H1 (cell line): ENCODE measurements at regions not wholly inside any gene's neighbourhood (a gene's known extent, or its start where the extent isn't known, plus 50 kb on each side); places are given as distances from the start of the nearest gene placed in this dataset.

Experiments used
- CTCF ChIA-PET: fragments of 300-600 bp; sonication (Branson Sonifier 250); formaldehyde crosslinking; loops from one replicate; lab custom pipeline; 2021; ENCODE audit not compliant: partially characterized antibody; lab: Charles Lee
- POLR2A ChIA-PET: fragments of 300-600 bp; sonication (Branson Sonifier 250); formaldehyde crosslinking; loops from one replicate; lab custom pipeline; 2021; ENCODE audit warnings: inconsistent platforms; ENCODE audit not compliant: partially characterized antibody; lab: Charles Lee
- DNase-seq, 2 experiments: peaks; one replicate each; pipeline versions ENCODE4 v3.0.0 to v3.0.0-alpha.2; 2010 to 2022; ENCODE audit warnings: low spot score in 2 of 2, low read depth in 1 of 2, mixed read lengths in 1 of 2
- FAIRE-seq: peaks from 2 replicates; lab custom pipeline; 2011; peaks lifted over from hg19 to GRCh38; lab: Jason Lieb, UNC
- H2AFZ ChIP-seq: 2 replicates; pipeline ENCODE4 v1.8.1; 2012; ENCODE audit warnings: low read length, inconsistent platforms
- H2AK5ac ChIP-seq: 2 replicates; pipeline ENCODE4 v1.6.1; 2013; ENCODE audit warnings: low read depth, low read length
- H2BK120ac ChIP-seq: replicated peaks from 2 replicates; pipeline ENCODE3; 2013; ENCODE audit warnings: low read depth, low read length, inconsistent platforms
- H2BK12ac ChIP-seq: 2 replicates; pipeline ENCODE4 v1.6.1; 2013; ENCODE audit warnings: low read depth, low read length
- H2BK15ac ChIP-seq: 2 replicates; pipeline ENCODE4 v1.6.1; 2013; ENCODE audit warnings: low read length
- H2BK20ac ChIP-seq: 2 replicates; pipeline ENCODE4 v1.6.1; 2013; ENCODE audit warnings: low read length
- H2BK5ac ChIP-seq: 2 replicates; pipeline ENCODE4 v1.6.1; 2013; ENCODE audit warnings: low read depth, low read length
- H3K14ac ChIP-seq: 2 replicates; pipeline ENCODE4 v1.6.1; 2013; ENCODE audit warnings: inconsistent platforms; ENCODE audit not compliant: insufficient read length
- H3K18ac ChIP-seq: 2 replicates; pipeline ENCODE4 v1.6.1; 2013; ENCODE audit warnings: low read length; ENCODE audit errors: extremely low read depth
- H3K23ac ChIP-seq: 2 replicates; pipeline ENCODE4 v1.6.1; 2013; ENCODE audit warnings: inconsistent platforms; ENCODE audit not compliant: insufficient read length
- H3K23me2 ChIP-seq: 2 replicates; pipeline ENCODE4 v1.6.1; 2013; ENCODE audit warnings: low read depth, low read length
- H3K27ac ChIP-seq: 2 replicates; pipeline ENCODE4 v1.6.1; 2011; ENCODE audit warnings: low read depth, low read length, inconsistent platforms
- H3K27me3 ChIP-seq, 4 experiments: replicated peaks in 1 of 4; 1 replicate in 1 of 4; 2 replicates in 3 of 4; pipeline versions ENCODE4 v1.6.1 to v1.8.1; 2011 to 2013; ENCODE audit warnings: low read length in 3 of 4, mild to moderate bottlenecking in 3 of 4, inconsistent platforms in 2 of 4, mixed read lengths in 2 of 4, moderate library complexity in 1 of 4; ENCODE audit not compliant: control insufficient read depth in 3 of 4, insufficient read depth in 3 of 4; ENCODE audit errors: extremely low read depth in 1 of 4
- H3K36me3 ChIP-seq, 4 experiments: 2 replicates each; pipeline versions ENCODE4 v1.6.1 to v1.8.1; 2011 to 2013; ENCODE audit warnings: mild to moderate bottlenecking in 4 of 4, low read length in 3 of 4, moderate library complexity in 2 of 4, control low read depth in 1 of 4, inconsistent platforms in 1 of 4; ENCODE audit not compliant: insufficient read depth in 4 of 4, control insufficient read depth in 2 of 4
- H3K4ac ChIP-seq: replicated peaks from 2 replicates; pipeline ENCODE3; 2013; ENCODE audit warnings: low read length, low read depth, mixed read lengths, inconsistent platforms; ENCODE audit not compliant: insufficient read length
- H3K4me1 ChIP-seq, 4 experiments: replicated peaks in 1 of 4; 1 replicate in 1 of 4; 2 replicates in 3 of 4; pipeline versions ENCODE4 v1.6.1 to v1.8.1; 2011 to 2013; ENCODE audit warnings: low read length in 3 of 4, inconsistent platforms in 2 of 4, mixed read lengths in 1 of 4; ENCODE audit not compliant: insufficient read depth in 4 of 4, control insufficient read depth in 3 of 4
- H3K4me2 ChIP-seq, 2 experiments: 2 replicates each; pipeline versions ENCODE4 v1.6.1 to v1.8.1; 2011 to 2013; ENCODE audit warnings: low read depth in 2 of 2, low read length in 2 of 2, control low read depth in 1 of 2, inconsistent platforms in 1 of 2, mild to moderate bottlenecking in 1 of 2; ENCODE audit not compliant: insufficient read depth in 1 of 2
- H3K4me3 ChIP-seq, 4 experiments: fragments of 200-600, 300-600 bp in 1 of 4; sonication (generic), shearing (Covaris generic), sonication (Bioruptor Twin) in 1 of 4; 2 replicates each; pipeline versions ENCODE4 v1.5.1 to v1.8.1; 2011 to 2016; ENCODE audit warnings: low read length in 4 of 4, low read depth in 3 of 4, control low read depth in 2 of 4, inconsistent platforms in 2 of 4, mild to moderate bottlenecking in 2 of 4, mixed read lengths in 1 of 4, moderate library complexity in 1 of 4; ENCODE audit not compliant: insufficient read depth in 2 of 4; ENCODE audit errors: extremely low read depth in 1 of 4
- H3K56ac ChIP-seq: replicated peaks from 2 replicates; pipeline ENCODE3; 2013; ENCODE audit warnings: low read depth, mild to moderate bottlenecking, mixed read lengths, low read length, inconsistent platforms; ENCODE audit not compliant: insufficient read length
- H3K79me1 ChIP-seq: 2 replicates; pipeline ENCODE4 v1.6.1; 2013; ENCODE audit warnings: low read depth, low read length, control low read depth
- H3K79me2 ChIP-seq, 2 experiments: 2 replicates each; pipeline versions ENCODE4 v1.6.1 to v1.8.1; 2012 to 2013; ENCODE audit warnings: low read length in 2 of 2, mild to moderate bottlenecking in 2 of 2, inconsistent platforms in 1 of 2; ENCODE audit not compliant: insufficient read depth in 2 of 2, control insufficient read depth in 1 of 2
- H3K9ac ChIP-seq, 4 experiments: replicated peaks in 1 of 4; 1 replicate in 1 of 4; 2 replicates in 3 of 4; pipeline versions ENCODE4 v1.6.1 to v1.8.1; 2011 to 2013; ENCODE audit warnings: low read depth in 3 of 4, low read length in 3 of 4, control low read depth in 2 of 4, mild to moderate bottlenecking in 2 of 4, moderate library complexity in 2 of 4, inconsistent platforms in 1 of 4; ENCODE audit errors: extremely low read depth in 1 of 4
- H3K9me3 ChIP-seq, 2 experiments: 2 replicates each; pipeline versions ENCODE4 v1.6.1 to v1.8.1; 2012 to 2013; ENCODE audit warnings: mild to moderate bottlenecking in 2 of 2, moderate library complexity in 2 of 2, control low read depth in 1 of 2, inconsistent platforms in 1 of 2, low read depth in 1 of 2, low read length in 1 of 2, mixed read lengths in 1 of 2; ENCODE audit not compliant: insufficient read depth in 2 of 2
- H4K20me1 ChIP-seq, 2 experiments: replicated peaks in 1 of 2; 2 replicates each; pipeline versions ENCODE3 to v1.8.1; 2011 to 2013; ENCODE audit warnings: inconsistent platforms in 2 of 2, low read length in 2 of 2, mild to moderate bottlenecking in 1 of 2; ENCODE audit not compliant: insufficient read depth in 2 of 2, control insufficient read depth in 1 of 2
- H4K5ac ChIP-seq: 2 replicates; pipeline ENCODE4 v1.6.1; 2013; ENCODE audit warnings: low read length, low read depth, mixed read lengths, inconsistent platforms; ENCODE audit not compliant: insufficient read length
- H4K8ac ChIP-seq: 2 replicates; pipeline ENCODE4 v1.8.0; 2013; ENCODE audit warnings: mild to moderate bottlenecking, moderate library complexity, low read length, inconsistent platforms; ENCODE audit not compliant: insufficient read depth; ENCODE audit errors: extremely low read depth
- H4K91ac ChIP-seq: replicated peaks from 2 replicates; pipeline ENCODE3; 2013; ENCODE audit warnings: low read length, mixed read lengths, inconsistent platforms; ENCODE audit not compliant: insufficient read length
- CHD1 ChIP-seq: IDR thresholded peaks from 2 replicates; pipeline ENCODE4 v1.6.1; 2012; ENCODE audit warnings: low read depth, low read length, improper control_type of control experiment
- CREB1 ChIP-seq: IDR thresholded peaks from 2 replicates; pipeline ENCODE4 v1.6.1; 2012; ENCODE audit warnings: inconsistent platforms
- CTCF ChIP-seq, 3 experiments: IDR thresholded peaks; 1 replicate in 2 of 3; 2 replicates in 1 of 3; pipeline versions ENCODE4 v1.5.1 to v1.6.1; 2011; ENCODE audit warnings: low read length in 3 of 3, mild to moderate bottlenecking in 3 of 3, inconsistent platforms in 2 of 3, low read depth in 1 of 3, moderate library complexity in 1 of 3; ENCODE audit not compliant: insufficient read depth in 1 of 3; ENCODE audit errors: control extremely low read depth in 1 of 3
- KDM1A ChIP-seq: fragments of 200-600, 300-600 bp; sonication (generic); IDR thresholded peaks from 2 replicates; pipeline ENCODE4 v1.7.1; 2016; ENCODE audit warnings: mild to moderate bottlenecking, low read length, borderline replicate concordance
- PHF8 ChIP-seq: fragments of 200-600 bp; sonication (generic); conservative IDR thresholded peaks from 2 replicates; pipeline ENCODE4 v1.7.1; 2012; ENCODE audit warnings: low read depth, mild to moderate bottlenecking, inconsistent platforms, low read length, moderate library complexity
- RAD21 ChIP-seq, 2 experiments: IDR thresholded peaks in 1 of 2; conservative IDR thresholded peaks in 1 of 2; 2 replicates each; pipeline ENCODE4 v1.6.1; 2011; ENCODE audit warnings: low read depth in 2 of 2, low read length in 2 of 2, improper control_type of control experiment in 1 of 2, inconsistent platforms in 1 of 2, mild to moderate bottlenecking in 1 of 2, moderate library complexity in 1 of 2
- RNF2 ChIP-seq: fragments of 200-900, 300-1000 bp; sonication (generic); IDR thresholded peaks from 2 replicates; pipeline ENCODE4 v1.7.1; 2016; ENCODE audit warnings: borderline replicate concordance, low read depth, mild to moderate bottlenecking, antibody characterized with exemption, low read length; ENCODE audit not compliant: poor library complexity, severe bottlenecking; ENCODE audit errors: missing control alignments
- SIRT6 ChIP-seq: IDR thresholded peaks from one replicate; pipeline ENCODE4 v1.7.1; 2012; ENCODE audit warnings: low read length, inconsistent platforms
- SIX5 ChIP-seq: IDR thresholded peaks from 2 replicates; pipeline ENCODE4 v1.6.1; 2011; ENCODE audit warnings: mild to moderate bottlenecking, low read depth, low read length
- SP1 ChIP-seq: IDR thresholded peaks from 2 replicates; pipeline ENCODE4 v1.6.1; 2011; ENCODE audit warnings: low read depth, low read length
- WGBS, 2 experiments: shearing (Covaris generic) in 1 of 2; methylation state at CpG; one replicate each; pipeline versions ENCODE4 v1.1.6 to v1.1.7; 2013 to 2015; ENCODE audit warnings: low lambda C conversion rate in 2 of 2, mixed read lengths in 2 of 2, inconsistent platforms in 1 of 2, low coverage in 1 of 2, missing lambda C conversion rate in 1 of 2; ENCODE audit not compliant: insufficient replicate concordance in 2 of 2, insufficient coverage in 1 of 2, insufficient read length in 1 of 2; ENCODE audit errors: extremely low coverage in 1 of 2, missing lambda C conversion rate in 1 of 2; 5-methylcytosine and 5-hydroxymethylcytosine counted together

DNA sequence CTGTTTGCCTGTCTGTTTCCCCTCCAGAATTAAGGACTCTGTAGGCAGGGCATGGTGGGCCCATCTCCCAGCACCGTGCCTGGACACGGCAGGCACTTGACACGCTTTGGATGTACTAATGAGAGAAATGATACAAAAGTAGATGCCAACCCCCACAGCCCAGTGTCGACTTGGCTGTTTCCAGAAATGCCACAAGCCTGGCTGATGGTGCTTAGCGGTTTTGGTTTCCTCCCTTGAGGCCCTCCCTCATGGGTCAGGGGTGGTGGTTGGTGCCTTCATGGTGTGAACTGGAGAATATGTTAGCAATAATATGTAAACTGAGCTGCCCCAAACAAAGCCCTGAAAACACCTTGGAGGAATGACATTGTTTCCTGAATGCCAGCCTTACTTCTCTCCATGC is 55.5 kb upstream of the ESRRB start:
- H3K18ac ChIP-seq = no peak overlapping the region
- no peak overlapping the region for H2BK120ac ChIP-seq
- H3K4me3 ChIP-seq = no peak overlapping the region
- DNase-seq = no peak
- no peak overlapping the region for H3K27ac ChIP-seq
- H2BK5ac ChIP-seq = no peak overlapping the region
- no peak overlapping the region for H2BK15ac ChIP-seq
- no peak overlapping the region for H3K4ac ChIP-seq
- H3K27me3 ChIP-seq = peaks cover 0 to 6% (median 3%) of the 10 kb centered on the region in 4 experiments; a peak in 6 of 7 replicates
- ChIA-PET CTCF (no interaction called here), POLR2A (no interaction called here)
- H3K9ac ChIP-seq = no peak overlapping the region
- no peak overlapping the region for H2BK12ac ChIP-seq
- H2AK5ac ChIP-seq = no peak overlapping the region
- H2BK20ac ChIP-seq = no peak overlapping the region
- no peak overlapping the region for H3K4me2 ChIP-seq
- H3K4me1 ChIP-seq = peaks cover 0 to 9% (median 1%) of the 10 kb centered on the region in 4 experiments; a peak in 3 of 7 replicates
- H4K5ac ChIP-seq = no peak overlapping the region
- no peak for TF ChIP-seq RNF2
- TF ChIP-seq CREB1 = no peak
- no peak for TF ChIP-seq SP1
- TF ChIP-seq KDM1A = no peak
- TF ChIP-seq CHD1 = no peak
- no peak for TF ChIP-seq CTCF (IDR thresholded peaks at IDR 0.05; ENCODE audit: control extremely low read depth in 1 of 3, insufficient read depth in 1 of 3, low read depth in 1 of 3, low read length in 3 of 3)
- TF ChIP-seq SIRT6 = no peak
- no peak for TF ChIP-seq PHF8
- TF ChIP-seq RAD21 (IDR thresholded peaks at IDR 0.05 in 1 of 2, conservative IDR thresholded peaks at IDR 0.05 in 1 of 2; ENCODE audit: low read depth in 2 of 2, low read length in 2 of 2) = no peak
- no peak for TF ChIP-seq SIX5
- no peak overlapping the region for H4K8ac ChIP-seq
- no peaks in the 10 kb centered on the region for H3K9me3 ChIP-seq
- no peaks in the 10 kb centered on the region for H4K20me1 ChIP-seq
- H3K23ac ChIP-seq = no peak overlapping the region
- H3K56ac ChIP-seq = no peak overlapping the region
- 84% methylated on average over 5 of the region's 5 CpGs; no CpG with 5 or more reads in 1 of the 2 experiments for WGBS, 2 experiments
- H3K23me2 ChIP-seq = no peaks in the 10 kb centered on the region; the same call in 1 of the 2 replicates
- H3K79me1 ChIP-seq = no peaks in the 10 kb centered on the region
- no peak overlapping the region for H2AFZ ChIP-seq
- H3K79me2 ChIP-seq = no peaks in the 10 kb centered on the region; a peak in 1 of 4 replicates
- no peak for FAIRE-seq
- H3K36me3 ChIP-seq = no peaks in the 10 kb centered on the region
- no peak overlapping the region for H3K14ac ChIP-seq
- no peak overlapping the region for H4K91ac ChIP-seq
